GM19351 (cell line): ENCODE measurements at regions not wholly inside any gene's neighbourhood (a gene's known extent, or its start where the extent isn't known, plus 50 kb on each side); places are given as distances from the start of the nearest gene placed in this dataset.

ENCODE experiments used
- ATAC-seq: cut with Tn5 transposase; IDR thresholded peaks from one replicate; pipeline ENCODE4 v1.9.1; 2021; ENCODE audit warnings: mild to moderate bottlenecking, moderate library complexity; ENCODE audit not compliant: unreplicated experiment

DNA sequence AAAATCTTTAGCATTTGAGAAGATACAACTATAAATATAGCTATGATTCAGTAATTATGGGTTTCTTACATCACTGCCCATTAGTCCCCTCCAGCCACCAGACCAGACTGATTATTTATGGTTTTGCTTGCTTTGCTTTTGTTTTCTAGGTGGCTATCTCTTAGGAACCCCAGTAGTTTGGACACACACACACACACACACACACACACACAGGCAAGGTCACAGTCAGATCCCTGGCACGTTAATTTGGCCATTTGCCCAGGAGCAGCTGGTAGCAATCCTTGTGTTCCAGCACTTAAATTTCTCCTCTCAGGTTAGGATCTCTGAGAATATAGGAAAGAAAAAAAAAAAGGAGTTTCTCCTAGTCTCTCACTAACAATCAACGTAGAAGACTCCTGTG is 90.2 kb upstream of the RESF1 start:
- ATAC-seq: no peak

DNA sequence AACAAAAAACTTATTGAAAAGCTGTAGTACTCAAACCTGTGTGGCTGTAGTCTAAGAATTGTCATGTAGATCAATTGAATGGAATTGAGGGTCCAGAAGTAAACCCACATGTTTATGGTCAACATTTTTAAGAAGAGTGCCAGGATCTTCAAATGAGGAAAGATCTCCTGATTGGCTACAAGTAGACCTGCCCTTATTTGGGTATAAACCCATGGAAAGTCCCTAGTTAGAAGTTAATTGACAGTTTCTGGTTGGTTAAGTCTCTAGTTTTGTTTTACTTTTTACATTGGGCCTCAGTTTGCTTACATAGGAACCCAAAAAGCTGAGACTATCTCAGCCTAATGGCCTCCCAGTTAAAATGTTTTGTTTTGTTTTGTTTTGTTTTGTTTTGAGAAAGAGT is 91.9 kb upstream of the RESF1 start:
- no peak for ATAC-seq

DNA sequence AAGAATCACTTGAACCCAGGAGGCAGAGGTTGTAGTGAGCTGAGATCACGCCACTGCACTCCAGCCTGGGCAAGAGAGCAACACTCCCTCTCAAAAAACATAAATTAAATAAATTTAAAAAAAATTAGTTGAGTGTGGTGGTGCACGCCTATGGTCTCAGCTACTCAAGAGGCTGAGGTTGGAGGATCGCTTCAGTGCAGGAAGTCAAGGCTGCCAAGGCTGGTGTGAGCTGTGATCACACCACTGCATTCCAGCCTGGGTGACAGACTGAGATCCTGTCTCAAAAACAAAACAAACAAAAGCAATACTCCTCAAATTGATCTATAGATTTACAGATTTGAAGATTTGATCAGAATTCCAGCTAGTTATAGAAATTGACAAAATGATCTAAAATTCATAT is 92.7 kb upstream of the RESF1 start:
- no peak for ATAC-seq

DNA sequence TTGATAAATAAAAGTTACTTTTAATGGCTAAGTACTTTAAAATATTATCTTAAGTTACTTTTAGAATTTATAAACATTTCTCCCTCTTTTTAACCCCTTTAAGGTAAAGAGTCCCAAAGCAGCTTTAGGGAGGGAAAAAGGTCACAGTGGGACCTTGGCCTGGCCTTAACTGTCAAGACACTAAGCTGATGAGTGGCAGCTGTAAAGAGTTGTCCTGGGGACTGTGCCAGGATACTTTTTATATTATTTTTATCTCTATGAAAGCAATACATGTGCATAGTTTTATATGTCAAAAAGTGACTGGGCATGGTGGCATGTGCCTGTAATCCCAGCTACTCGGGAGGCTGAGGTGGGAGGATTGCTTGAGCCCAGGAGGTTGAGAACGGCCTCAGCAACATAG is 94.2 kb upstream of the RESF1 start:
- no peak for ATAC-seq

GRCh38 chr12:31861360-31861759 is 97.9 kb upstream of the RESF1 start:
- no peak for ATAC-seq

GRCh38 chr12:31860401-31860800 is 98.8 kb upstream of the RESF1 start:
- no peak for ATAC-seq

DNA sequence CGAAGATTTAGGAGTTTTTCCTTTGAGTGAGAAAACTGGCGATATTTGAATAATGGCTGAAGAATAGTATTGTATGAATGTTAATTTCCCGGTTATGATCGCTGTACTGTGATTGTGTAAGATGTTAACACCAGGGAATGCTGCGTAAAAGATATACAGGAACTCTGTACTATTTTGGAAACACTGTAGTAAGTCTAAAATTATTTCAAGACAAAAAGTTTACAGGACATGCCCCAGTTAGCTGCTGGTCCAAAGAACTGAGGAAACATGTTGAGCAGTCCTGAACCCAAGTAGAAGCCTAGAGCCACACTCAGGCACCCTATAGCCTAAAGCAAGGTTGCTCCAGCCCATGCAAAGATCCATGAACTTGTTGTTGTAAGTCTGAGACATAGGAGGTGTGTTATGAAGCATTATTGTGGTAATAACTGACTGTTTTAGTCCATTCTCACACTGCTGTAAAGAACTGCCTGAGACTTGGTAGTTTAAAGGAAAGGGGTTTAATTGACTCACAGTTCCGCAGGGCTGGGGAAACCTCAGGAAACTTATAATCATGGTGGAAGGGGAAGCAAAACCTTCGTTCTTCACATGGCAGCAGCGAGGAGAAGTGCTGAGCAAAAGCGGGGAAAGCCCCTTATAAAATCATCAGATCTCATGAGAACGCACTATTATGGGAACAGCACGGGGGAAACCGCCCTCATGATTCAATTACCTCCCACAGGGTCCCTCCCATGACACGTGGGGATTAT is 99.8 kb upstream of the RESF1 start:
- ATAC-seq: peak; percentile 55

- no peak for ATAC-seq
Observed at GRCh38 chr12:31855427-31855826, 103.8 kb upstream of the RESF1 start.

DNA sequence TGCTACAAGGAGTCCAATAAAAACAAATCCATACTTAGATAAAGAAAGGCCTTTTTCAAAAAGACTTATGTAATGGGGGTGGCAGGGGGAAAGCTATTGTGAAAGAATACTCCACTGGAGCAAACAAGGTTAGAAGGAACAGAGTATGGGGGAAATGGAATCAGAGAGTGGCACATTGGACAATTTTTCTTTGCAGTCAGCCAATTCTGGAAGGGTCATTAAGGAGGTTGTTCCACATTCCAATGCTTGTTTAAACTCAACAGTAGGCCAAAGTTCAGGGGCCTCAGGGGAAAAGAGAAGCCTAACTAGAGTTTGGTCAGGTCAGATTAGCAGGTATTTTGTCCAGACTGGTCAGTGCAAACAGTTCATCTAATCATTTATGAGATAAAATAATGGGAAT is 105.2 kb upstream of the RESF1 start:
- ATAC-seq: no peak

DNA sequence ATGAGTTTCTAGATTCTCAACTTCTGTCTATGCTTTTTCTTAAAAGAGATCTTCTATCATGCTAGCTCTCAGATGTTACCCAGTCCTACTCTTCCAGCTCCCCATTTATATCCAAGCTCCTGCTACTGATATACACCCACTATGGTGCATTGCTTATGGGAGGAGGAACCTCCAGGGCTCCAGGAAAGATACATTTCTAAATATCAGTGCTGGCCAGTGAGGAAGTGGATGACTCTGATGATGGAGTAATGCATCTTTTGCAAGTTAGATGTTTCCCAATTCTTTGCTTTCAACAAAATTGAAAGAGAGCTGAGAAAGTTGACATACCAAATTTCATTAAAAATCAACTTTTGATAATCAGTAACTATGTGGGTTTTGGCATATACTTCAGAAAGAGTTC is 105.7 kb upstream of the RESF1 start:
- no peak for ATAC-seq

GRCh38 chr12:31850268-31850667 is 108.9 kb upstream of the RESF1 start:
- ATAC-seq: no peak

DNA sequence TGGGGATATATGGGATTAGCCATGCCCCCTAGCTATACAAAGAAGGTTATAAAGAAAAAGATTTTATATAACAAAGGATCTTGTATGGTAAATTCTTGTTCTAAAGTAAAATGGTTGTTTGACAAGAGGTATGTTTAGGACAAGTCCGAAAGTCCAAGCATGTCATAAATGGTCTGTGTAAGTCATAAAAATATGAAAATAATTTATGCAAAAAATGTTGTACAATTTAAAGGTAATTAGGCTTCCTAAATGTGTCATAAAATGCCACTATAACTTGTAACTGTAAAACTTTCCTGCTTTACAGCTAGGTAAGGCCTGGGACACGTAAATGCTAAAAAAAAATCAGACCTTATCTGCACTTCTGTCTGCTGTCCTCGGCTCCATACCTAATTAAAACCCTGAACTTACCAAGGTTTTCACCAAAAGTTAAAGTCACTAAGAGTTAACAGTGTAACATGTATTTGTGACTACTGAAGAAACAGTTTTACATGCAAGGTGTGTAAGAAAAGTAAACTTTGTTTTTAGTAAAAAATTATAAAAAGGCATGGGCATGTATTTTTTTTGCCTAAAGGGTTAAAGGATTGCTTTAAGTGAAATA is 110.0 kb upstream of the RESF1 start:
- no peak for ATAC-seq

- ATAC-seq: no peak
Observed at GRCh38 chr12:31846405-31846804, 112.8 kb upstream of the RESF1 start.

- no peak for ATAC-seq
Observed at GRCh38 chr12:31845613-31846322, 113.4 kb upstream of the RESF1 start.

- no peak for ATAC-seq
Observed at GRCh38 chr12:31843398-31844095, 114.7 kb upstream of the AMN1 start.

- no peak for ATAC-seq
Observed at GRCh38 chr12:31837913-31838312, 109.1 kb upstream of the AMN1 start.

DNA sequence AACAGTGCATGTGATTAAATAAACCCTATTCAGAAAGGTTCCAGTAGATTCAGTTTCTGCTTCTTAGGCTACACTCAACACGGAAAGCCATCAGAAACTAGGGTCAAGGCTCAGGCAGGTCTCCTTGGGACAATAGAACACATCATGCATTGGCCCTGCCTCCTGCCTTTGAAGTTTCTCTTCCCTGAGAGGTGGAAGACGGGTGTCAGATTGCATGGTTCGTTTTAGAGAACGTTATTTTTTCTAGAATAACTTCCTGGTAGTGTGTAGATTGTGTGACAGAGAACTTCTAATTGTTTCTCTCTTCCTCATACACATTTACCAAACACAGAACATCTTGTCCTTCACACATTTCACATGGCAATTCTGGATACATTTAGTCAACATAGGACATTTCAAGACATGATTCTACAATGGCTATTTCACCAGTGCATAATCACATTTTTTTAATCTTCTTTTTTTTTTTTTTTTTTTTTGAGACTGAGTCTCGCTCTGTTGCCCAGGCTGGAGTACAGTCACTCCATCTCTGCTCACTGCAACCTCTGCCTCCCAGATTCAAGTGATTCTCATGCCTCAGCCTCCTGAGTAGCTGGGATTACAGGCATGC is 106.6 kb upstream of the AMN1 start:
- no peak for ATAC-seq

DNA sequence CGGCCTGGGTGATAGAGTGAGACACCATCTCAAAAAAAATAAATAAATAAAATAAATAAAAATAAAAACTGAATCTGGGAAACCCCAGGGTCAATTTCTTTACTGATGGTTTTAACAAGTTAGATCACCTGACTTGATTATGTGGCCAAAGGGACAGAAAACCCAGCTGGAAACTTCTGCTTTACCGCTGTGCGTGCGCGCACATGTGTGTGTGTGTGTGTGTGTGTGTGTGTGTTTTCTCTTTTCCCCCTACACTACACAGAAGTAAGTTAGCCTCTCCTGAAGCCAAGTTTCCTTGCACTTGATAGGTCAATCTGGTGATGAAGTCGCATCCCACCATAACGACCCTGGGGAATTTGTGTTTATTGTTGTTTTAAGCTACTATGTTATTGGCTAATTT is 105.3 kb upstream of the AMN1 start:
- no peak for ATAC-seq

DNA sequence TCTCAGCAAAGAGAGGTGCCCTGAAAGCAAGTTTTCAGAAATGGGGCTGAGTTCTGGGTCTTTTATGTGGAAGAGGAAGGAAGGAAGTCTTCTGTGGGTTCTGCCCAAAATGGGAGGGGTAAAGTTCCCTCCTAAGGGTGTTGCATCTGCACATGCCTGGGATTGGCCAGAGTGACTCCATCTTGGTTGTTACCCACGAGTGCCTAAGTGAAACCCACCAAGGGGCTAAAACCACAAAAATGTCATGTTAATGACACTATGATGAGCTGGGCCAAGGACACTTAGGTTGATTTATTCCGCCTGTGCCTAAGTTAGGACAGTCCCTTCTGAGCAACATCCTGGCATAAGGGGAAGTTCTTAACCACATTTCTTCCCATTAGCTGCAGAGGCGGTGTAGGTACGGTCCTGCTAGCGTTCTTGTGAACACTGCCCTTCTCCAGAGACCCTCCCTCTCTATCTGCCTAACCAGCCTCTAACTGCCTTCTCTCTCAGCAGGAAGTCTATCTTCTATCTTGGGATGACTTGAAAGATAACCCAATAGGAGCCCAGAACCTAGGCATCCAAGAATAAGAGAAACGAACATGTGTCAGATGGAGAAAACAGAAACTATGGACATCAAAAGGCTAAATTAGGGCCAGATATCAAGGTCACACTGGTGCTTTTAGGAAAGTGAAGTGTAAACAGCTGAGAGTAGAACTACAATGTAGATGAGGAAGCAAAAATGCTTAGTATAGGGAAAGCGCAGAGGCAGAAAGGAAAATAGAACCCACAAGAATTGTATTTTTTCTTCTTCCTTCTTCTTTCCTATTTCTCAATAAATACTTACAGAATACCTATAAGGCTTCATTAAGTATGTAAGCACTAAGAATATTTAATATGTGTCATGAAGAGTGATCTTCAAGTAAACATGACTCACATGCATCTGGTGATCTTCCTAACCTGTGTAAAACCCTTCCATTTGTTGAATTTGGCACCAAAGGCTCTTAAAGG is 104.2 kb upstream of the AMN1 start:
- ATAC-seq: peak; percentile 74

GRCh38 chr12:31828071-31828470 is 99.2 kb upstream of the AMN1 start:
- ATAC-seq: no peak
